ENCODE measurements at regions not wholly inside any gene's neighbourhood (a gene's known extent, or its start where the extent isn't known, plus 50 kb on each side); places are given as distances from the start of the nearest gene placed in this dataset.

DNA sequence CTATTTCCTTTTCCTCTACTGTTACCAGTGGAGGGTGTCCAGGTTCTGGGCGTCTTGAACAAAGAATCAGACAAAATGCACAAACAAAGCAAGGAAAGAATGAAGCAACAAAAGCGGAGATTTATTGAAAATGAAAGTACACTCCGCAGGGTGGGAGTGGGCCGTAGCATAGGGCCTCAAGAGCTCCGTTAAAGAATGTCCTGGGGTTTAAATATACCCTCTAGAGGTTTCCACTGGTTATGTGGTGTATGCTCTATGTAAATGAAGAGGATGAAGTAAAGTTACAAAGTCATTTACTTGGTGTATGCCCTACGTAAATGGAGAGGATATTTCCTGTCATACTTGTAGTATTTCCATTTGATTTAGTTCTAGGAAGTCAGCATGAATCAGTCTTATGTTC is 113.5 kb upstream of the MRPS30 start:
- Histone ChIP-seq H3K79me2 (ENCODE audit: insufficient read depth, low read depth, low read length) (no peaks in the 10 kb centered on the region), H3K4me3 (ENCODE audit: low read depth, low read length, poor library complexity, severe bottlenecking) (no peak overlapping the region), H3K9me3 (ENCODE audit: low read length) (no peaks in the 10 kb centered on the region), H3K9me2 (ENCODE audit: insufficient read depth, low read length) (no peaks in the 10 kb centered on the region), H3K4me2 (ENCODE audit: low read length) (no peak overlapping the region), H4K20me1 (ENCODE audit: insufficient read depth, low read length) (no peaks in the 10 kb centered on the region), H3K36me3 (ENCODE audit: insufficient read depth, low read length) (no peaks in the 10 kb centered on the region), H3K27ac (ENCODE audit: low read depth, low read length, poor library complexity, severe bottlenecking) (no peak overlapping the region), H2AFZ (ENCODE audit: low read length) (no peak overlapping the region), H3K4me1 (ENCODE audit: insufficient read depth, low read length, poor library complexity, severe bottlenecking) (no peaks in the 10 kb centered on the region)
- ChIA-PET POLR2A (no interaction called here), CTCF (ENCODE audit: unreplicated experiment) (no interaction called here)
- intact Hi-C loops (cut with micrococcal nuclease; ENCODE audit: unreplicated experiment): no loop called here
- no peak for DNase-seq (ENCODE audit: low spot score)
- no TSS peak for BruUV-seq (replicated peaks)
- TF ChIP-seq EZH2phosphoT487 (IDR thresholded peaks at IDR 0.05; ENCODE audit: borderline replicate concordance, low read depth, low read length): no peak
- TF ChIP-seq, protein P1, sequence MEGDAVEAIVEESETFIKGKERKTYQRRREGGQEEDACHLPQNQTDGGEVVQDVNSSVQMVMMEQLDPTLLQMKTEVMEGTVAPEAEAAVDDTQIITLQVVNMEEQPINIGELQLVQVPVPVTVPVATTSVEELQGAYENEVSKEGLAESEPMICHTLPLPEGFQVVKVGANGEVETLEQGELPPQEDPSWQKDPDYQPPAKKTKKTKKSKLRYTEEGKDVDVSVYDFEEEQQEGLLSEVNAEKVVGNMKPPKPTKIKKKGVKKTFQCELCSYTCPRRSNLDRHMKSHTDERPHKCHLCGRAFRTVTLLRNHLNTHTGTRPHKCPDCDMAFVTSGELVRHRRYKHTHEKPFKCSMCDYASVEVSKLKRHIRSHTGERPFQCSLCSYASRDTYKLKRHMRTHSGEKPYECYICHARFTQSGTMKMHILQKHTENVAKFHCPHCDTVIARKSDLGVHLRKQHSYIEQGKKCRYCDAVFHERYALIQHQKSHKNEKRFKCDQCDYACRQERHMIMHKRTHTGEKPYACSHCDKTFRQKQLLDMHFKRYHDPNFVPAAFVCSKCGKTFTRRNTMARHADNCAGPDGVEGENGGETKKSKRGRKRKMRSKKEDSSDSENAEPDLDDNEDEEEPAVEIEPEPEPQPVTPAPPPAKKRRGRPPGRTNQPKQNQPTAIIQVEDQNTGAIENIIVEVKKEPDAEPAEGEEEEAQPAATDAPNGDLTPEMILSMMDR (conservative IDR thresholded peaks at IDR 0.05; ENCODE audit: low read length): no peak

DNA sequence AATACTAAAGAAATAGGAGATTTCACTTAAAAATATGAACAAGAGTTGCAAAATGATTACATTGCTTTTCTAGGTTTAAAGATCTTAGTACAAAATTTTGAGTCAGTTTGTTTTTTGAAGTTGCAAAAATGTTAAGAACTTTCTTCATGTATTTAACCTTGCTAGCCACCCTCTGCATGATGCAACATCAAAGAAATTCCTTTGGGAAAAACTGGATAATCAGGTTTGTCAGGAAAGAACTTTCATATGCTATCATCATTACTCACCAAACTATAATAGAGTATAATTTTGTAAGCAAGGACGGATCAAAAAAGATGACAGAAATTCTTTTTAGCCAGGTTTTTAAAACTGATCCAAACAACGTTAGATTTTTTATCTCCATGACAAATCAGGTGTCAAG is 116.9 kb upstream of the MRPS30 start:
- DNase-seq (ENCODE audit: low spot score): no peak
- no peak overlapping the region for H3K4me2 ChIP-seq (ENCODE audit: low read length)
- no peaks in the 10 kb centered on the region for H3K36me3 ChIP-seq (ENCODE audit: insufficient read depth, low read length)
- no peaks in the 10 kb centered on the region for H3K9me2 ChIP-seq (ENCODE audit: insufficient read depth, low read length)
- H3K79me2 ChIP-seq (ENCODE audit: insufficient read depth, low read depth, low read length): no peaks in the 10 kb centered on the region
- CTCF ChIA-PET (ENCODE audit: unreplicated experiment): no interaction called here
- H3K27ac ChIP-seq (ENCODE audit: low read depth, low read length, poor library complexity, severe bottlenecking): no peak overlapping the region
- no peak overlapping the region for H2AFZ ChIP-seq (ENCODE audit: low read length)
- H3K4me3 ChIP-seq (ENCODE audit: low read depth, low read length, poor library complexity, severe bottlenecking): no peak overlapping the region
- BruUV-seq (replicated peaks): no TSS peak
- no peaks in the 10 kb centered on the region for H4K20me1 ChIP-seq (ENCODE audit: insufficient read depth, low read length)
- intact Hi-C loops (cut with micrococcal nuclease; ENCODE audit: unreplicated experiment): no loop called here
- H3K4me1 ChIP-seq (ENCODE audit: insufficient read depth, low read length, poor library complexity, severe bottlenecking): no peaks in the 10 kb centered on the region
- POLR2A ChIA-PET: interaction anchor here (0.7 kb wide), 1 partner anchor 10 kb away, joined by 4 read pairs; no protein-coding TSS in a partner anchor
- no peaks in the 10 kb centered on the region for H3K9me3 ChIP-seq (ENCODE audit: low read length)
- TF ChIP-seq EZH2phosphoT487 (IDR thresholded peaks at IDR 0.05; ENCODE audit: borderline replicate concordance, low read depth, low read length): no peak
- TF ChIP-seq, protein P1 (conservative IDR thresholded peaks at IDR 0.05; ENCODE audit: low read length): no peak

DNA sequence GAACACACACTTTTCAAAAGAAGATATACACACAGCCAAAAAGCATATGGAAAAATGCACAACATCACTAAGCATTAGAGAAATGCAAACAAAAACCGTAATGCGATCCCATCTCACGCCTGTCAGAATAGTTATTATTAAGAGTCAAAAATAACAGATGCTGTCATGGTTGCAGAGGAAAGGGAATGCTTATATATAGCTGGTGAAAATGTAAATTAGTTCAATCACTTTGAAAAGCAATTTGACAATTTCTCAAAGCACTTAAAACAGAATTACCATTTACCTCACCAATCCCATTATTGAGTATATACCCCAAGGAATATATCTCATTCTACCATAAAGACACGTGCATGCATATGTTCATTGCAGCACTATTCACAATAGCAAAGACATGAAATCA is 126.8 kb upstream of the MRPS30 start:
- ChIA-PET CTCF (ENCODE audit: unreplicated experiment) (no interaction called here), POLR2A (no interaction called here)
- no peak overlapping the region for H3K4me2 ChIP-seq (ENCODE audit: low read length)
- no peak overlapping the region for H3K27ac ChIP-seq (ENCODE audit: low read depth, low read length, poor library complexity, severe bottlenecking)
- no peaks in the 10 kb centered on the region for H4K20me1 ChIP-seq (ENCODE audit: insufficient read depth, low read length)
- no peak overlapping the region for H2AFZ ChIP-seq (ENCODE audit: low read length)
- no peaks in the 10 kb centered on the region for H3K36me3 ChIP-seq (ENCODE audit: insufficient read depth, low read length)
- TF ChIP-seq, protein P1 (conservative IDR thresholded peaks at IDR 0.05; ENCODE audit: low read length): no peak
- TF ChIP-seq EZH2phosphoT487 (IDR thresholded peaks at IDR 0.05; ENCODE audit: borderline replicate concordance, low read depth, low read length): no peak
- no peaks in the 10 kb centered on the region for H3K4me1 ChIP-seq (ENCODE audit: insufficient read depth, low read length, poor library complexity, severe bottlenecking)
- BruUV-seq (replicated peaks): no TSS peak
- H3K4me3 ChIP-seq (ENCODE audit: low read depth, low read length, poor library complexity, severe bottlenecking): no peak overlapping the region
- H3K9me2 ChIP-seq (ENCODE audit: insufficient read depth, low read length): no peaks in the 10 kb centered on the region
- no peaks in the 10 kb centered on the region for H3K9me3 ChIP-seq (ENCODE audit: low read length)
- intact Hi-C loops (cut with micrococcal nuclease; ENCODE audit: unreplicated experiment): no loop called here
- DNase-seq (ENCODE audit: low spot score): no peak
- H3K79me2 ChIP-seq (ENCODE audit: insufficient read depth, low read depth, low read length): no peaks in the 10 kb centered on the region

All from OCI-LY7 (cell line).